Cardiac fibroblast (primary cell): ENCODE measurements at regions not wholly inside any gene's neighbourhood (a gene's known extent, or its start where the extent isn't known, plus 50 kb on each side); places are given as distances from the start of the nearest gene placed in this dataset.
A peak's percentile ranks its signal among the peaks of the same experiment; 100 is the strongest.
"Not testable (repeated sequence)": the region's sequence is repeated elsewhere in the genome, so short reads cannot be mapped to it uniquely, and the experiment has no call there.

Source experiments
- DNase-seq, 2 donors: peaks; one replicate each; pipeline versions ENCODE4 v3.0.0 to v3.0.0-alpha.2; 2010; ENCODE audit warnings: low read depth in 2 of 2
- H3K4me3 ChIP-seq, 2 donors: replicated peaks in 1 of 2; 1 replicate in 1 of 2; 2 replicates in 1 of 2; pipeline ENCODE4 v1.5.1; 2011; ENCODE audit warnings: low read depth in 2 of 2, low read length in 2 of 2, mild to moderate bottlenecking in 2 of 2, moderate library complexity in 1 of 2
- CTCF ChIP-seq: IDR thresholded peaks from one replicate; pipeline ENCODE4 v1.5.1; 2011; ENCODE audit warnings: low read depth, mild to moderate bottlenecking, low read length, inconsistent platforms

GRCh38 chr1:10943991-10944730 is 68.3 kb upstream of the TARDBP start:
- H3K4me3 ChIP-seq: peak overlapping the region; percentile 21 to 31

GRCh38 chr1:10945991-10946509 is 66.4 kb upstream of the TARDBP start:
- no peak overlapping the region for H3K4me3 ChIP-seq
- TF ChIP-seq CTCF: no peak
- no peak for DNase-seq

More at GRCh38 chr1:10943991-10944730, 68.3 kb upstream of the TARDBP start:
- no peak for TF ChIP-seq CTCF
- peak; percentile 7 to 51 for DNase-seq

- no peak for DNase-seq
- H3K4me3 ChIP-seq: no peak overlapping the region
- TF ChIP-seq CTCF: no peak
Observed at GRCh38 chr1:10947181-10947580, 65.3 kb upstream of the TARDBP start.

- no peak for TF ChIP-seq CTCF
- H3K4me3 ChIP-seq: no peak overlapping the region
- no peak for DNase-seq
Observed at GRCh38 chr1:10947691-10948462, 64.6 kb upstream of the TARDBP start.

GRCh38 chr1:10948463-10948775 is 64.0 kb upstream of the TARDBP start:
- TF ChIP-seq CTCF: no peak
- DNase-seq: no peak
- H3K4me3 ChIP-seq: no peak overlapping the region

GRCh38 chr1:10950316-10951172 is 61.9 kb upstream of the TARDBP start:
- no peak for TF ChIP-seq CTCF
- no peak for DNase-seq
- H3K4me3 ChIP-seq: no peak overlapping the region

- not testable (repeated sequence) for H3K4me3 ChIP-seq, DNase-seq
Observed at GRCh38 chr1:10951298-10951697, 61.2 kb upstream of the TARDBP start.
